ENCODE measurements at regions not wholly inside any gene's neighbourhood (a gene's known extent, or its start where the extent isn't known, plus 50 kb on each side); places are given as distances from the start of the nearest gene placed in this dataset.

GRCh38 chr2:142605421-142605820 is 272.0 kb upstream of the KYNU start:
- no peak overlapping the region for H3K4me2 ChIP-seq (ENCODE audit: insufficient read depth, low read length)
- H3K4me1 ChIP-seq (ENCODE audit: control insufficient read depth, extremely low read depth, insufficient read depth, low read length): no peaks in the 10 kb centered on the region
- H4K20me1 ChIP-seq (replicated peaks; ENCODE audit: control insufficient read depth, extremely low read depth, insufficient read depth, low read length): no peaks in the 10 kb centered on the region
- H3K4me3 ChIP-seq (replicated peaks in 1 of 3; ENCODE audit: insufficient read depth in 1 of 3, low read depth in 1 of 3, low read length in 3 of 3): no peak overlapping the region
- no peaks in the 10 kb centered on the region for H3K36me3 ChIP-seq (ENCODE audit: control insufficient read depth in 2 of 2, extremely low read depth in 1 of 2, insufficient read depth in 2 of 2, low read length in 2 of 2)
- FAIRE-seq (no peak), DNase-seq (ENCODE audit: low read depth, low spot score) (no peak)
- H3K9me3 ChIP-seq (replicated peaks; ENCODE audit: control insufficient read depth, insufficient read depth, low read length): no peaks in the 10 kb centered on the region
- intact Hi-C loops (cut with micrococcal nuclease) (no loop called here), dilution Hi-C loops (cut with MboI; ENCODE audit: extremely low pct_ligation_motif_present, low sequenced_read_pairs) (no loop called here)
- no peak overlapping the region for H2AFZ ChIP-seq (ENCODE audit: low read depth, low read length)
- H3K79me2 ChIP-seq (ENCODE audit: control insufficient read depth, insufficient read depth, low read length): no peaks in the 10 kb centered on the region
- H3K9ac ChIP-seq (replicated peaks; ENCODE audit: extremely low read depth, insufficient read depth, low read length): no peak overlapping the region
- H3K27me3 ChIP-seq (ENCODE audit: control insufficient read depth in 2 of 2, insufficient read depth in 2 of 2, low read length in 2 of 2): no peaks in the 10 kb centered on the region
- POLR2A ChIA-PET: no interaction called here
- TF ChIP-seq MAX (IDR thresholded peaks at IDR 0.05; ENCODE audit: insufficient read depth, insufficient read length) (no peak), EZH2 (IDR thresholded peaks at IDR 0.05; ENCODE audit: borderline replicate concordance, low read depth, low read length, severe bottlenecking) (no peak), JUN (IDR thresholded peaks at IDR 0.05; ENCODE audit: borderline replicate concordance, insufficient read depth, insufficient read length, low read depth) (no peak), GATA2 (IDR thresholded peaks at IDR 0.05; ENCODE audit: insufficient read depth, insufficient read length, low read depth, low read length) (no peak), FOS (IDR thresholded peaks at IDR 0.05; ENCODE audit: borderline replicate concordance, insufficient read depth, low read length) (no peak), POLR2AphosphoS5 (IDR thresholded peaks at IDR 0.05; ENCODE audit: insufficient read depth, low read depth, low read length) (no peak), CTCF (IDR thresholded peaks at IDR 0.05; ENCODE audit: extremely low read depth in 1 of 2, insufficient read depth in 1 of 2, low read depth in 1 of 2, low read length in 2 of 2) (no peak), POLR2A (IDR thresholded peaks at IDR 0.05; ENCODE audit: low read depth, low read length) (no peak)
- BruUV-seq (replicated peaks): no TSS peak
- H3K27ac ChIP-seq (ENCODE audit: insufficient read depth, low read depth, low read length): no peak overlapping the region
- CTCF ChIA-PET: interaction anchor here (1.1 to 2.7 kb wide), 3 partner anchors 384 to 465 kb away, joined by 3 to 26 read pairs (median 8); no protein-coding TSS in a partner anchor
- H3K9me1 ChIP-seq (replicated peaks; ENCODE audit: control insufficient read depth, extremely low read depth, insufficient read depth, low read length): no peaks in the 10 kb centered on the region

Measured in endothelial cell of umbilical vein (primary cell).